ENCODE measurements at regions not wholly inside any gene's neighbourhood (a gene's known extent, or its start where the extent isn't known, plus 50 kb on each side); places are given as distances from the start of the nearest gene placed in this dataset.
A peak's percentile ranks its signal among the peaks of the same experiment; 100 is the strongest.
"Not testable (repeated sequence)": the region's sequence is repeated elsewhere in the genome, so short reads cannot be mapped to it uniquely, and the experiment has no call there.

DNA sequence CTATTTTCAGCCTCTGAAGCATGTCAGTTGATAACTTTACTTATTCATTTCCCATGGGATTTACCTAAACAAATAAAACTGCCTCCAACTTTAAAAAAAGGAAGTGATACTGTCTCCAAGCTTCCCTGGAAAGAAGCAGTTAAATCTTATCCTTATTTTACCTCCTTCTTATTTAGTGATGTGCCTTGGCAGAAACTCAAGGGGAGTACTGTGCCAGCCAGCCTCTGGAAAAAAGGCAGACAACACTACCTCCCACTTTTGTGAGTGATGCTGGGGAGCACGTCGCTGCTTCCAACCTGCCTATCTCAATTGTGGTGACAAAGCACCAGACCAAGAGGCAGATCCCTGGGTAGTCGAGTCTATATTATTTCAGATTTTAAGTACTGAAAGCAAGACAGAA is 765.6 kb downstream of the DIAPH3 start:
- no peak overlapping the region for H3K9ac ChIP-seq
- TF ChIP-seq Cebpa-rat (IDR thresholded peaks at IDR 0.05) = no peak
- H3K36me3 ChIP-seq = no peaks in the 10 kb centered on the region
- no peaks in the 10 kb centered on the region for H3K27me3 ChIP-seq
- H4K20me1 ChIP-seq = no peaks in the 10 kb centered on the region
- H3K27ac ChIP-seq = 0 out of 22 replicates have a peak overlapping the region, but pooled peaks of 2 of the 11 experiments have one; percentile 2 to 17
- H3K4me3 ChIP-seq = no peak overlapping the region
- H3K4me2 ChIP-seq = peak overlapping the region; percentile 31 to 65 (median 39); a peak in 20 of 22 replicates
- peaks cover 8 to 21% (median 15%) of the 10 kb centered on the region in 10 experiments; a peak in 19 of 20 replicates for H3K4me1 ChIP-seq
- H3K9me3 ChIP-seq (replicated peaks in 1 of 11) = peaks cover under 1 to 12% (median 6%) of the 10 kb centered on the region in 11 experiments; a peak in 16 of 22 replicates

GRCh38 chr13:59398661-59399060 is 765.1 kb downstream of the DIAPH3 start:
- no peak for TF ChIP-seq Cebpa-rat (IDR thresholded peaks at IDR 0.05)
- H3K36me3 ChIP-seq = no peaks in the 10 kb centered on the region
- H4K20me1 ChIP-seq = no peaks in the 10 kb centered on the region
- H3K4me2 ChIP-seq = peak overlapping the region in 6 of 11 experiments; percentile 37 to 65 (median 46); a peak in 8 of 22 replicates
- no peak overlapping the region for H3K4me3 ChIP-seq
- H3K27me3 ChIP-seq = no peaks in the 10 kb centered on the region
- peaks cover 6 to 17% (median 11%) of the 10 kb centered on the region in 11 experiments; a peak in 16 of 22 replicates for H3K9me3 ChIP-seq (replicated peaks in 1 of 11)
- peaks cover 8 to 21% (median 15%) of the 10 kb centered on the region in 10 experiments; a peak in 19 of 20 replicates for H3K4me1 ChIP-seq
- H3K27ac ChIP-seq = 0 out of 22 replicates have a peak overlapping the region, but pooled peaks of 1 of the 11 experiments have one; percentile 2
- no peak overlapping the region for H3K9ac ChIP-seq

GRCh38 chr13:59399513-59399912 is 764.2 kb downstream of the DIAPH3 start:
- Histone ChIP-seq H3K27me3 (no peaks in the 10 kb centered on the region), H3K36me3 (no peaks in the 10 kb centered on the region), H3K9me3 (replicated peaks in 1 of 11) (peaks cover 15 to 26% (median 18%) of the 10 kb centered on the region in 11 experiments; a peak in 20 of 22 replicates), H4K20me1 (no peaks in the 10 kb centered on the region), H3K4me1 (peaks cover 8 to 21% (median 15%) of the 10 kb centered on the region in 10 experiments; a peak in 19 of 20 replicates), H3K4me3 (no peak overlapping the region), H3K27ac (no peak overlapping the region), H3K9ac (no peak overlapping the region), H3K4me2 (no peak overlapping the region)
- no peak for TF ChIP-seq Cebpa-rat (IDR thresholded peaks at IDR 0.05)

DNA sequence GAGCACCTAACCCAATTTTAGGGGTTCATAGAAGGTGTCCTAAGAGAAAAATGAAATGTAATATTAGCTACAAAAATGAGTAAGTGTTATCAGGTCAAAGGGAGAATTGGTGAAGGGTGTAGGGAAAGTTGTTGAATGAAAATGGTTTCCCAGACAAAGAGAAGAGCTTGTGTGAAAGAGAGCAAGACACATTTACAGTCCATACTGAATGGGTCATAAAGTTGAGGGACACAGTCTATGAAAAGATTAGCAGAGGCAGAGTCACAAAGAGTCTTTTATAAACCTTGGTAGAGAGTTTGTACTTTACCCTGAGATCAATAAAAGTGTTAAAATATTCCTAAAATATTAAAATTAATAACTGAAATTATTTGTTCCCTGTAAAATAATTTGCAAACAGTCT is 759.4 kb downstream of the DIAPH3 start:
- peaks cover 55 to 70% (median 60%) of the 10 kb centered on the region in 11 experiments for H3K9me3 ChIP-seq (replicated peaks in 1 of 11)
- no peak for TF ChIP-seq Cebpa-rat (IDR thresholded peaks at IDR 0.05)
- no peaks in the 10 kb centered on the region for H3K27me3 ChIP-seq
- H3K9ac ChIP-seq = no peak overlapping the region
- H3K4me3 ChIP-seq = no peak overlapping the region
- H3K36me3 ChIP-seq = peaks cover 0 to 3% (median 0%) of the 10 kb centered on the region in 11 experiments; a peak in 2 of 22 replicates
- H3K4me1 ChIP-seq = no peaks in the 10 kb centered on the region
- H4K20me1 ChIP-seq = no peaks in the 10 kb centered on the region
- H3K27ac ChIP-seq = no peak overlapping the region
- no peak overlapping the region for H3K4me2 ChIP-seq

DNA sequence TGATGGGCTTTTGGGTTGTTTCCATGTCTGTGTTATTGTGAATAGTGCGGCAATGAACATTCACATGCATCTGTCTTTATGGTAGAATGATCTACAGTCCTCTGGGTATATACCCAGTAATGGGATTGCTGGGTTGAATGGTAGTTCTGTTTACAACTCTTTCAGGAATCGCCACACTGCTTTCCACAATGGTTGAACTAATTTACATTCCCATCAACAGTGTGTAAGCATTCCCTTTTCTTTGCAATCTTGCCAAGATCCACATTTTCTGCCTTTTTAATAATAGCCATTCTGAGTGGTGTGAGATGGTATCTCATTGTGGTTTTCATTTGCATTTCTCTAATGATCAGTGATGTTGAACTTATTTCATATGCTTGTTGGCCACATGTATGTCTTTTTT is 756.5 kb downstream of the DIAPH3 start:
- H3K9ac ChIP-seq, H3K27me3 ChIP-seq, H3K4me1 ChIP-seq, H3K27ac ChIP-seq, H3K4me2 ChIP-seq, H4K20me1 ChIP-seq, H3K36me3 ChIP-seq: not testable (repeated sequence)
- peak overlapping the region in 1 of 10 experiments; percentile 18; a peak in 2 of 20 replicates for H3K4me3 ChIP-seq
- H3K9me3 ChIP-seq (replicated peaks in 1 of 11) = peaks cover 55 to 83% (median 61%) of the 10 kb centered on the region in 11 experiments

GRCh38 chr13:59408738-59409137 is 755.0 kb downstream of the DIAPH3 start:
- Histone ChIP-seq H3K36me3 (peaks cover 0 to 3% (median 0%) of the 10 kb centered on the region in 11 experiments; a peak in 2 of 22 replicates), H3K4me1 (peaks cover 0 to 15% (median 7%) of the 10 kb centered on the region in 10 experiments; a peak in 8 of 20 replicates), H3K4me2 (no peak overlapping the region), H3K27me3 (no peaks in the 10 kb centered on the region), H3K9ac (no peak overlapping the region), H3K27ac (no peak overlapping the region), H3K9me3 (replicated peaks in 1 of 11) (peaks cover 48 to 72% (median 52%) of the 10 kb centered on the region in 11 experiments), H3K4me3 (no peak overlapping the region), H4K20me1 (no peaks in the 10 kb centered on the region)
- no peak for TF ChIP-seq Cebpa-rat (IDR thresholded peaks at IDR 0.05)

DNA sequence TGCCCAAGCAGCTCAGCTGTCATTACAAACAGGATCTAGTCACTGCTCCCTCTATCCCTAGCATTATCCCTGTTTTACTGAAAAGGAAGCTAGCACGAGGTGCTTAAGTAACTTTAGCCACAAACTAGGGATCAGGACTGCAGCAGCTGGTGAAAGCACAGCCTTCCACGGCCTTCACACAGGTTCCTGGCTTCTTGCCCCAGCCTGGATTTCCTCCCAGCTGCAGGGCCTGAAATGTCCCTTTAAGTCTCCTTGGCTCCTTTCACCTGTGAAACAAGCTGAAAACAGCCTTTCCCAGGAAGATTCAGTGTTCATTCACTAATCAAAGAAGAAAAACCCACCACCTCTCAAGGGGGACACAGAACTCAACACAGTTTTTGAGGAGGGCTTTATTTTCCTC is 754.5 kb downstream of the DIAPH3 start:
- H3K27ac ChIP-seq = no peak overlapping the region
- H3K27me3 ChIP-seq = no peaks in the 10 kb centered on the region
- TF ChIP-seq Cebpa-rat (IDR thresholded peaks at IDR 0.05) = no peak
- H3K4me2 ChIP-seq = no peak overlapping the region
- no peaks in the 10 kb centered on the region for H4K20me1 ChIP-seq
- peaks cover 43 to 67% (median 47%) of the 10 kb centered on the region in 11 experiments for H3K9me3 ChIP-seq (replicated peaks in 1 of 11)
- H3K9ac ChIP-seq = no peak overlapping the region
- H3K4me1 ChIP-seq = peaks cover 0 to 16% (median 7%) of the 10 kb centered on the region in 10 experiments; a peak in 8 of 20 replicates
- no peak overlapping the region for H3K4me3 ChIP-seq
- peaks cover 0 to 3% (median 0%) of the 10 kb centered on the region in 11 experiments; a peak in 2 of 22 replicates for H3K36me3 ChIP-seq

DNA sequence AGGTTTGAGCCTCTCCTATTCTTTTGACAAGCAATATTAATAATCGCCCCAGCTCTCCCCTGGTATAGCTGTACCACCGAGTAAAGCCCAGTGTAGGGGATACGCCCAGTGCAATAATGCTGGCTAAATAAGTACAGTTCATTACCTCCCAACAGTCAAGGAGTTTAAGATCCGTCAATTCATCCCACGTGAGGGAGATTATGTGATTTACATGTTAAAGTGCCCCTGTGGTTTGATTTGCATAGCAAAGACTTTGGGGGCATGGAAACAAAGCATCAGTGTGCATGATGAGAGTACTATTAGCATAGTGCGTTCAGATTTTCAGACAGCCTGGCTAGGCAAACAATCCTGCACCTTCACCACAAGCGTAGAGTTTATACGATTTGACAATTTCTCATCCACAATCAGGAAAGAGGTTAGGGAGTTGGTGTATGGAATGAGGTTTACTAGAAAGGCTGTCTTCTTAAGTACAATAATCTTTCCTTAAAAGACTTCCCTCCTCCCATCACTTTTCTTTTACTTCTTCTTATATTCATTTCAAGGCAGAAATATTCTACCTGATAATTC is 754.0 kb downstream of the DIAPH3 start:
- H3K36me3 ChIP-seq = peaks cover 0 to 3% (median 0%) of the 10 kb centered on the region in 11 experiments; a peak in 2 of 22 replicates
- H3K4me2 ChIP-seq = no peak overlapping the region
- no peak for TF ChIP-seq Cebpa-rat (IDR thresholded peaks at IDR 0.05)
- H3K27me3 ChIP-seq = no peaks in the 10 kb centered on the region
- peaks cover 0 to 16% (median 7%) of the 10 kb centered on the region in 10 experiments; a peak in 8 of 20 replicates for H3K4me1 ChIP-seq
- peaks cover 38 to 62% (median 43%) of the 10 kb centered on the region in 11 experiments for H3K9me3 ChIP-seq (replicated peaks in 1 of 11)
- H3K4me3 ChIP-seq = no peak overlapping the region
- H4K20me1 ChIP-seq = no peaks in the 10 kb centered on the region
- H3K27ac ChIP-seq = no peak overlapping the region
- H3K9ac ChIP-seq = no peak overlapping the region

DNA sequence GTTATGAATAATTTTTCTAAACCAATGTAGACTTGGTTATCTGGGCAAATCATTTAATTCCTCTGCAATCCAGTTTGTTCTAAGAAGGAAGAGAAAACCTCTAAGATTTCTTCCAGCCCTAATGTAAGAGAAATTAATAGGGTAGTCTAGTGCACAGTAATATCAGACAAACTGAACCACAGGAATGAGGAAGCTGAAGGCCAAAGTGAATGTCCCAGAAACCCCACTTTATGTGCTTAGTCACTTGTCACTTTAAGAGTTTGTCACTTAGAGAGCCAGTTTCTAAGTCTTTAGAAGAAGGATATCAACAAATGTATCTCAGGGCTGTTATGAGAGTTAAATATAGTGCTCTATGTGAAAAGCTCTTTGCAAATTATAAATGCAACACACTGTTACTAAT is 750.6 kb downstream of the DIAPH3 start:
- Histone ChIP-seq H3K4me1 (peaks cover 0 to 16% (median 11%) of the 10 kb centered on the region in 10 experiments; a peak in 13 of 20 replicates), H3K36me3 (no peaks in the 10 kb centered on the region), H3K4me2 (peak overlapping the region in 5 of 11 experiments; percentile 15 to 62 (median 47); a peak in 6 of 22 replicates), H3K9ac (no peak overlapping the region), H3K4me3 (no peak overlapping the region), H3K27me3 (no peaks in the 10 kb centered on the region), H4K20me1 (no peaks in the 10 kb centered on the region), H3K27ac (0 out of 22 replicates have a peak overlapping the region, but pooled peaks of 1 of the 11 experiments have one; percentile 5), H3K9me3 (replicated peaks in 1 of 11) (peaks cover 4 to 28% (median 9%) of the 10 kb centered on the region in 11 experiments)
- no peak for TF ChIP-seq Cebpa-rat (IDR thresholded peaks at IDR 0.05)

All from BLaER1 treated with 17β-estradiol and CSF1 and Interleukin-3, amounts not matched to agents 10 nM and 100 nM (cell line).